Adrenal gland (tissue), 9 donors: ENCODE measurements at regions not wholly inside any gene's neighbourhood (a gene's known extent, or its start where the extent isn't known, plus 50 kb on each side); places are given as distances from the start of the nearest gene placed in this dataset.
"Not testable (repeated sequence)": the region's sequence is repeated elsewhere in the genome, so short reads cannot be mapped to it uniquely, and the experiment has no call there.

Experiments
- DNase-seq, 7 donors: peaks; one replicate each; pipeline ENCODE4 v3.0.0-alpha.2; 2019 to 2020
- H3K27ac ChIP-seq, 5 donors: fragments of 200-600 bp; sonication (generic) in 4 of 5; 1 replicate in 3 of 5; 2 replicates in 2 of 5; pipeline versions ENCODE4 v1.5.1 to v1.8.0; 2016 to 2020; ENCODE audit warnings: mild to moderate bottlenecking in 1 of 5
- H3K27me3 ChIP-seq: fragments of 200-600 bp; 2 replicates; pipeline ENCODE4 v1.8.0; 2021
- H3K36me3 ChIP-seq, 2 donors: fragments of 200-600 bp; replicated peaks in 1 of 2; 1 replicate in 1 of 2; 2 replicates in 1 of 2; pipeline versions ENCODE4 v1.5.1 to v1.8.0; 2018 to 2022
- H3K4me1 ChIP-seq, 2 donors: fragments of 200-600 bp; replicated peaks in 1 of 2; 1 replicate in 1 of 2; 2 replicates in 1 of 2; pipeline versions ENCODE4 v1.5.1 to v1.8.0; 2018 to 2021
- H3K4me3 ChIP-seq, 4 donors: fragments of 200-600 bp; sonication (generic) in 3 of 4; one replicate each; pipeline ENCODE4 v1.5.1; 2016 to 2018
- H3K9me3 ChIP-seq, 3 donors: fragments of 200-600 bp; sonication (generic) in 1 of 3; replicated peaks in 1 of 3; 1 replicate in 2 of 3; 2 replicates in 1 of 3; pipeline versions ENCODE4 v1.5.1 to v1.8.0; 2016 to 2021
- POLR2A ChIP-seq, 2 donors: fragments of 450-650 bp; IDR thresholded peaks; one replicate each; pipeline ENCODE4 v1.6.1; 2017; ENCODE audit warnings: antibody characterized with exemption in 2 of 2, mild to moderate bottlenecking in 2 of 2, moderate library complexity in 1 of 2
- WGBS, 4 donors: extraction: QIAGEN DNeasy Blood & Tissue Kit in 2 of 4; methylation state at CpG; one replicate each; pipeline versions ENCODE4 v1.1.5 to v1.1.7; 2013 to 2017; 5-methylcytosine and 5-hydroxymethylcytosine counted together
- intact Hi-C, 2 donors: fragments of 100-400 bp; cut with DNase I; formaldehyde crosslinking; loops; one replicate each; pipeline versions ENCODE4 v1.14.1 to v1.15.0; 2022 to 2023
- TF ChIP-seq, protein P1 (sequence below), 6 experiments: fragments of 450-650 bp in 4 of 6; fragments of 200-600 bp in 2 of 6; sonication (generic) in 1 of 6; IDR thresholded peaks; 1 replicate in 5 of 6; 2 replicates in 1 of 6; pipeline versions ENCODE4 v1.5.1 to v1.8.0; 2016 to 2021; ENCODE audit warnings: antibody characterized with exemption in 6 of 6, mild to moderate bottlenecking in 2 of 6, moderate library complexity in 1 of 6
- donor health status: healthy with polysubstance abuse.
- donor health status: Bipolar disorder and iron deficiency.
- donor health status: DM: yes; HTN: yes; CAD: no.
- donor health status: DM: no; HTN: no; CAD: no.
- donor health status: DM: no; HTN: no; CAD: no.

DNA sequence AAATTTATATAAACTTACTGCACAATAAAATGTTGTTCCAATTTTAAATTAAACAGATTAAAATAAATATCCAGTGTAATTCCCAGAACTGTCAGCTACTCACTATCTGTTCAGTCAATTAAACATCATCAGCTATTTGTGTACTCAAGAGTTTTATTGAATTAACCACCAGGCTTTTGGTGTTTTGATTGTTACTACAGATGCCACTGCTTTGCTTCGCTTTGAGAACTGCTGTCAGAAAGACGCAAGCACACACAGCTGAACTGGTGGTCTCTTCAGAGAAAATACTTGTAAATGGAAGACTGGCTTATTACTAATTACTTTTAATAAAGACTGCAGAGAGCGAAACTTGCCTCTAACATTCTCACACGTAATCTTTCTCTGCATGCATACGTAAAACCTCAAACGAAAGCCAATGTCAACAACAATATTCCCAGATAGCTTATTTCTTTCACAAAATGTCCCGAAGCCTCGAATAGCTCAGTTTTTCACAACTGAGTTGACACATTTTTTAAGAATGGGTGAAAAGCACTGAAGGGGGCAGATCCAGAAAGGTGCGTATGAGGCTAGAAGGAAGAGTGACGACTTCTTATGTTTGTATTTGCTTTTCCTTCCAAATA is 259.6 kb upstream of the RPS23 start:
- no peak overlapping the region for H3K27ac ChIP-seq
- no peaks in the 10 kb centered on the region for H3K9me3 ChIP-seq
- H3K4me1 ChIP-seq: no peaks in the 10 kb centered on the region
- no peak overlapping the region for H3K4me3 ChIP-seq
- no peak for TF ChIP-seq POLR2A (IDR thresholded peaks at IDR 0.05)
- TF ChIP-seq, protein P1, sequence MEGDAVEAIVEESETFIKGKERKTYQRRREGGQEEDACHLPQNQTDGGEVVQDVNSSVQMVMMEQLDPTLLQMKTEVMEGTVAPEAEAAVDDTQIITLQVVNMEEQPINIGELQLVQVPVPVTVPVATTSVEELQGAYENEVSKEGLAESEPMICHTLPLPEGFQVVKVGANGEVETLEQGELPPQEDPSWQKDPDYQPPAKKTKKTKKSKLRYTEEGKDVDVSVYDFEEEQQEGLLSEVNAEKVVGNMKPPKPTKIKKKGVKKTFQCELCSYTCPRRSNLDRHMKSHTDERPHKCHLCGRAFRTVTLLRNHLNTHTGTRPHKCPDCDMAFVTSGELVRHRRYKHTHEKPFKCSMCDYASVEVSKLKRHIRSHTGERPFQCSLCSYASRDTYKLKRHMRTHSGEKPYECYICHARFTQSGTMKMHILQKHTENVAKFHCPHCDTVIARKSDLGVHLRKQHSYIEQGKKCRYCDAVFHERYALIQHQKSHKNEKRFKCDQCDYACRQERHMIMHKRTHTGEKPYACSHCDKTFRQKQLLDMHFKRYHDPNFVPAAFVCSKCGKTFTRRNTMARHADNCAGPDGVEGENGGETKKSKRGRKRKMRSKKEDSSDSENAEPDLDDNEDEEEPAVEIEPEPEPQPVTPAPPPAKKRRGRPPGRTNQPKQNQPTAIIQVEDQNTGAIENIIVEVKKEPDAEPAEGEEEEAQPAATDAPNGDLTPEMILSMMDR (IDR thresholded peaks at IDR 0.05): no peak
- H3K36me3 ChIP-seq: no peaks in the 10 kb centered on the region
- no peaks in the 10 kb centered on the region for H3K27me3 ChIP-seq
- WGBS, 4 donors: 83 to 88% (median 87%) methylated on average over 10 of the region's 10 CpGs
- intact Hi-C loops: no loop called here
- no peak for DNase-seq

DNA sequence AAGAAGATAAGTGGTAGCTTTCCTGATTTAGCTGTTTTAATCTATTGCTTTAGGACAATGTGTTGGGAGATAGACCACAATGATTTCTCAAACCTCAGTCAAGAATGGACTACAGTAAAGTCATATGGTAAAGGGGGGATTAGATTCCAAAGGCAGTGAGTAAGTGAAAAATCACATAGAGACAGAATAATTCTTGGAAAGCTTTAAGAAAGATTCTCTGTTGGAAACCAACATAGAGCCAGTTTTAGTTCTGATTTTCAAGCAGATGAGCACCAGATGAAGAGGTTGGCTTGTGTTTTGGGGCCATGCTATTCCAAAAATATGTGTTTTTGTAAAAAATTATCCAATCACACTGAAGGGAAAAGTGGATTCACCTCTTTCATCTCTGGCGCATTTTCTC is 256.8 kb upstream of the RPS23 start:
- Histone ChIP-seq H3K27ac (no peak overlapping the region), H3K9me3 (no peaks in the 10 kb centered on the region), H3K36me3 (no peaks in the 10 kb centered on the region), H3K27me3 (no peaks in the 10 kb centered on the region), H3K4me3 (no peak overlapping the region), H3K4me1 (no peaks in the 10 kb centered on the region)
- DNase-seq: no peak
- no peak for TF ChIP-seq POLR2A (IDR thresholded peaks at IDR 0.05)
- TF ChIP-seq, protein P1 (IDR thresholded peaks at IDR 0.05): no peak
- 92 to 100% (median 95%) methylated on average over 1 of the region's 1 CpG for WGBS, 4 donors
- intact Hi-C loops: no loop called here

DNA sequence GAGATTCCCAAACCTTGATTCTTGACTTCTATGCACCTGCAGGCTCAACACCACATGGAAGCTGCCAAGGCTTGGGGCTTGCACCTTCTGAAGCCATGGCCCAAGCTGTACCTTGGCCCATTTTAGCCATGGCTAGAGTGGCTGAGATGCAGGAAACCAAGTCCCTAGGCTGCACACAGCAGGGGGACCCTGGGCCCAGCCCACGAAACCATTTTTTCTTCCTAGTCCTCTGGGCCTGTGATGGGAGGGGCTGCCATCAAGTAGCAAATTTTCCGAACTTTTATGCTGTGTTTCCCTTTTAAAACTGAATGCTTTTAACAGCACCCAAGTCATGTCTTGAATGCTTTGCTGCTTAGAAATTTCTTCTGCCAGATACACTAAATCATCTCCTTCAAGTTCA is 253.9 kb upstream of the RPS23 start:
- H3K4me3 ChIP-seq, H3K27me3 ChIP-seq, H3K36me3 ChIP-seq, H3K27ac ChIP-seq, DNase-seq, H3K9me3 ChIP-seq, intact Hi-C loops, H3K4me1 ChIP-seq: not testable (repeated sequence)
- WGBS, 4 donors: 87 to 96% (median 94%) methylated on average over 2 of the region's 2 CpGs

DNA sequence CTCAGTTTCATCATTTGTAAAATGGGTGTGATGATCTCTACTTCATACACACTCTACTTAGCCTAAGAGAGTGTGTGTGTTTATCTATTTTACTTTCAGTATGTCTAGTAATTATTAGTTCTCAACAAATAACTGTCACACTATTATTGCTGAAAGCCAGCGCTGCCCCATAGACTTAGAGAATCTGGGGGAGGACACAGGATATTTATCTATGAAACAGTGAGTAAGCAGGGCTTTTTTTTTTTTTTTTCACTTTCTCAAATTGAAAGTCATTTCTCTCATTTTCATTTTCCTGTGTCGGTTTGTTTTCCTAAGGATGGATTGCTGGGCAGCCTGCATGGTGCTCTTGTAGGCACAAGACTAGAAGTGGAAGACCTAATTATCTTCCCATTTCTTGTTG is 248.4 kb upstream of the RPS23 start:
- Histone ChIP-seq H3K27me3 (no peaks in the 10 kb centered on the region), H3K36me3 (no peaks in the 10 kb centered on the region), H3K9me3 (no peaks in the 10 kb centered on the region), H3K4me3 (no peak overlapping the region), H3K27ac (no peak overlapping the region), H3K4me1 (no peaks in the 10 kb centered on the region)
- no peak for DNase-seq
- TF ChIP-seq, protein P1 (IDR thresholded peaks at IDR 0.05): no peak
- no peak for TF ChIP-seq POLR2A (IDR thresholded peaks at IDR 0.05)
- intact Hi-C loops: no loop called here
- WGBS, 4 donors: 59 to 76% (median 68%) methylated on average over 2 of the region's 2 CpGs

DNA sequence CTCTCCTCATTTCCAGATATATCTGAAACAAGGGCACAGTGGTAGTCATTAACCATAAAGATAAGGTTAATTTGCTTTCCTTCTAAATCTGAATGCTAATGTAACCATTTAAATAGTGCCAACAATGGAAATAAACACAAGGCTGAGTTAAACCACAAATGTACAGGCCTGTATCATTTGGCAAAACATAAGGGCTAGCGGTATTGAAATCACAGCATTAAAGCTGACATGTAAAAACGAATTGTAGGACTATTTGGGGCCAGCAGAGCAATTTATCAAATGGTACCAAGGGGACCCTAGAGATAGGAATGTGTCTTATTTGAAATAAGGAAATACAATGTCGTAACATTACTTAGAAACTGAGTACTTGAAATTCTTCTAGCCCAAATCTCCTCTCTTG is 247.5 kb upstream of the RPS23 start:
- H3K27me3 ChIP-seq: no peaks in the 10 kb centered on the region
- H3K9me3 ChIP-seq: no peaks in the 10 kb centered on the region
- H3K36me3 ChIP-seq: no peaks in the 10 kb centered on the region
- no peak for DNase-seq
- WGBS, 4 donors: 88 to 95% (median 93%) methylated on average over 3 of the region's 3 CpGs
- no peak overlapping the region for H3K27ac ChIP-seq
- no peak overlapping the region for H3K4me3 ChIP-seq
- intact Hi-C loops: no loop called here
- H3K4me1 ChIP-seq: no peaks in the 10 kb centered on the region
- no peak for TF ChIP-seq POLR2A (IDR thresholded peaks at IDR 0.05)
- TF ChIP-seq, protein P1 (IDR thresholded peaks at IDR 0.05): no peak
